Stimulated activated CD4-positive, alpha-beta T cell treated with anti-CD3 and anti-CD28 coated beads, TNF-alpha, amount 100 ng/mL, for 1 hour (primary cell): ENCODE measurements at regions not wholly inside any gene's neighbourhood (a gene's known extent, or its start where the extent isn't known, plus 50 kb on each side); places are given as distances from the start of the nearest gene placed in this dataset.

Experiments used
- DNase-seq, 3 donors: peaks; one replicate each; pipeline ENCODE4 v3.0.0-alpha.2; 2020; ENCODE audit warnings: low read depth in 3 of 3, low spot score in 1 of 3

DNA sequence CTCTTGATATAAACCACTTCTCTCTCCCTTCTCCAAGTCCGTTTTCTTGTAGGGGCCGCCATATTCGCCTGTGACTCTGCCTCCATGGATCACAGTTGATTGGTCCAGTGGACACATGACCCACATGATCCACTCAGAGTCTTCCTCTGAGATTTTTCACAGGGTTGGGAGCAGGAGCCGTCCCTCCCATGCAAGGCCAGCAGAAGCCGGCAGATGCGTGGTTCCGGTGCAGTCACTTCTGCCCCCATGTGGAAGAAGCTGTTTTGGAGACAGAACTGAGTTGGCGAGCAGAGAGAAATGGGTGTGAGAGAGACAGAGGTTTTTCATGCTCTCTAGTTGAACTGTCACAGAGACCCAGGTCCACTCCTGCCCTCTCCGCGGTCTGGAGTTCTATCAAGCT lies 83.3 kb downstream of the C16orf95 start:
- DNase-seq: no peak

DNA sequence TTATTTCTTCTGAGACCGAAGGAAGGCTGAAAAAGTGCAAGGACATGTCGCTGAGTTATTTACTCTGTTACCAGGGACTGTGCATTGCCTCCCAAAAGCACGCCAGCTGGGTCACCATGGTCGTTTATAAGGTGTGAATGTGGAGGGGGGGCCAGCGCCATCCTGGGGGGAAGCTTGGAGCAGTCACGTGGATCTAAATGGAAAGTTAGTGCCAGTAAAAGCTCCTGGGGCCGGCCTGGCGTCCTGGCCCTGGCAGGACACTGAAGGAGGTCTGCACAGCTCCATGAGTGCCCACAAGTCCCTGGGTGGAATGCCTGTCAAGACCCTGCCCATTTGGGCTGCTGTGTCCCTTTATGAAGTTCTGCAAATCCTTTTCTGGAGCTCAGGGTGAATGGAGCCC lies 82.6 kb downstream of the C16orf95 start:
- DNase-seq: no peak

- no peak for DNase-seq
These were observed 81.2 kb downstream of the C16orf95 start for GRCh38 chr16:87235810-87236515.

DNA sequence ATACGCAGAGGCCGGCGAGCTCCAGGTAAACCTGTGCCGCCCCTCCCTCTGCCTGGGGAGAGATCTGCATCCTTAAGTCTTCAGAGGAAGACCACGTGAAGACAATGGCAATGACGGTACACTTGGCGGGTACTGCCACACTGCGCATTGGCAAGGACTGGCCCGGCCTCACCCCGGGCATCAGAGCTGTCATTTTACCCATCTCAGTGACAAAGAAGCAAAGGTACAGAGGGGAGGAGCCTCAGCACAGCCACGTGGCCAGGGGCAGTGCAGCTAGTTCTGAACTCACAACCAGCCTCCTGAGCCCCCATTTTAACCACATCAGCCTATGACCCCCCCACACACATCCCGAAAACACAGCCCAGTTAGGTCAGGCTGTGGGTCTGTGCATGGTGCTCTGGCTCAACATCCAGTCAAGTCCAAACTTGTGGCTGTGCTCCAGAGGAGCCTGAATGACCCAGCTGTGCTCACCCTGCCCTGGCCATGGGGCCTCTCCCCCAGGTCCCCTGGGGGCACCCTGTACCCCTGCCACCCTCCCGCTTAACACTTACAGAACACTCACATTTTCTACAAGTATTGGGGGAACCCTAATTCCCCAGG lies 80.6 kb downstream of the C16orf95 start:
- DNase-seq: no peak

DNA sequence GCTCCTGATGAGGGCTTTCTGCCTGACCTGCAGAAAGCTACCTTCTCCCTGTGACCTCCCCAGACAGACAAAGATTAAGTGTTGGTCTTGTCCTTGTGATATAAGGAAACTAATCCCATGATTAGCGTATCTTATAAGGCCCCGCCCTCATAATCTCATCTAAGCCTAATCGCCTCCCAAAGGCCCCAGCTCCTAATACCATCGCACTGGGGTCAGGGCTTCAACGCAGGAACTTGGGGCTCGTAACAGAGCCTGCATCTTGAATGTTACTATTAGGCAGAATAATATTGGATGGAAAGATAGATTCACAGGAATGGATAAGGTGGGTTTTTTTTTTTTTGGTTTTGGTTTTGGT lies 78.9 kb downstream of the C16orf95 start:
- DNase-seq: no peak

DNA sequence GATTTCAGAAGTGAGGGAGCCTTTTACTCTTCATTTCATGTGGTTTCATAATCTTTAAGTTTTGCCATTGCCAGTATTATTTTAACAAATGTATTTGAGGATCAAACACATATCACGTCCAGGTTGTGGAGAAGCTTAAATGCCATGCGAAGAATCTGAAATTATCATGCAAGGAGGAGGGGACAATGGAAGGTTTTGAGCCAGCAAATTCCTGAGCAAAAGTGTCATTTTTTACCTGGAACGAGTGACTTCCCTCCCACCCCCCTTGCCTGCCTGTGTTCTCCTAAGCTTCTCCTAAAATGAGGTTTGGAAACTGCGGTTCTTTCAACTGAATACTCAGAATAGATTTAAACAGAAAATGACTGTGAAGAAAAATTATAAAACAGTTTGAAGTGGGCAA lies 77.6 kb downstream of the C16orf95 start:
- no peak for DNase-seq

DNA sequence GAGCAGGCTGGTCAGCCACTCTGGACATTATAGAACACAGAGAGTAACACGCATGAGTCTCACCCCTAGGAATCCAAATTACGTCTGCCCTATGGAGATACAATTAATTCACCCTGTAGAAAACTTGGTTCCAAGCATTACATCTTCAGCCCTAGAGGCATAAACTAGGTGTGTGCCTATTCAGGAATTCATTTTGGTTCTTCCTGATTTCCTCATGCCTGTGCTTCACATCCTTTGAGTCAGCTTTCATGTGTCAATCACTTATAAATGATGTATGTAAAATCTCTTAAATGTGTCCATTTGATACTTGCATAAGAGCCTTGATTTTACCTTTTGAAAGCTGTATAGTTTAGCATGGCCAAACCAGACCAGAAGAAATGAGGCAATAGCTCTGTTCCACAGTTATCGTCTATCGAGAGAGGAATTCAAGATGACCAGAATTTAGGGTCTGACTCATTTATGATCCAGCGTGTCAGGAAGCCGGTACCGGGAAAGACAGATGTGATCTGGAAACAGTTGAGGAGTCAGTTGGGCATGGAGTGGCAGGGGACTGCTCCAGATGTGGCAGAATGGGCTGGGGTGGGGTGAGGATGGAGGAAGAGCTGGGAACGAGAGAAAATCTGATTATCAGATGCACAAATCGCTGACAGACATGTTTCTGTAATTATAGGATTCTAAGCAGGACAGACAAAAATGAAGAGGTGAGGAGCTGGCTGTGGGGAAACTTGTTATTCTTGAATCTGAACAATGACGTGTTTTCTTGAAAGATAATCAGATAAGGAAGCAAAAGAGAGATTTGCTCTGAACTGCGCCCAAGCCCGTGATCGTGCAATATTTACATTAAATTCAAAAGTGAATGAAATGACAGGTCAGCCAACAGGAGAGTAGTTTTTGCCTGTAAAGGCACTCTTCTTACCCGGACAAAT lies 76.7 kb downstream of the C16orf95 start:
- DNase-seq: no peak

DNA sequence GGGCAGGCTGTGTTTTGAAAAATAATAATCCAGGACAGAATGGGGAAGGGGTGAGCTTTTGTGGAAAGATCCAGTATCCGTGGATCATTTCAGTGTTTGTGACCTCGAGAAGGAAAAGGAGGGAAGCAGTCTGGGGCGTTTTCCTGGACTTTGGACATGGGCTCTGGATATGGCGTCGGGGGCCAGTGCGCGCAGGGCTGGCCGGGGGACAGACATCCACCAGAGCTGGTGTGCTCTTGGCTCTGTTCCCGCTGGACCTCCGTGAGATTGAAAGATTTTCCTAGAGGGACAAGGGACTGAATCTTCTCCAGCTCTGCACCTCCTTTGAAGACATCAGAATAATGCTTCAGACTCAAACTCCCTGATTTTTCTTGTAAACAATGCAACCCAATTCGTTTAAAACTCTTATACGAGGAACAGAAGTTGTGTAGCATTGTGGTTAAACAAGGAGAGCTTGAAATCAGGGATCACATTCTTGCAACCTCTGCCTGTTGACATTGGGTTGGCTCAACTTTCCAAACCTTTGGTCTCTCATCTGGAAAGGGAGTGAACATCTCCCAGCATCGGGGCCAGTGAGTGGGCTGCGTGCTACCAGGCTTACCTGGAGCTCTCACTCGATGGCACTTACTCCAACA lies 75.9 kb downstream of the C16orf95 start:
- no peak for DNase-seq

- DNase-seq: no peak
These were observed 73.7 kb downstream of the C16orf95 start for GRCh38 chr16:87243478-87243877.

GRCh38 chr16:87244636-87245197 lies 72.5 kb downstream of the C16orf95 start:
- DNase-seq: no peak

DNA sequence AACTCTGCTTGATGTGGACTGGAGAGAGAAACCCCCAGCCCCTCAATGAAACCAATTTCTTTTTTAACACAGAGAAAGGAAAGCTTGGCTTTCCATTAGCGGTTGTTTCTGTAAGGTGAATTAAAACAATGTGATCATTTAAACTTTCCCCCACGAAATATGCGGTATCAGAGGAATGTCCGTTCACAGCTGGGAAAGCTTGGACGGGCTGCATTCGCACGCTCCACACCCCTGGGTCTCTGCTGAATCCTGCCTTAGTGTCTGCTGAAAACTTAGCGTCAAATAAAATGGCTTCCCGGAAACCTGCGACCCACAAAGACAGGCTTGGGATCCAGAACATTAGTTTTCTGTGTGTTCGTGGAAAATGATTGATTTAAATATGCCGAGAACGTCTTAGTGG lies 71.7 kb downstream of the C16orf95 start:
- DNase-seq: no peak

GRCh38 chr16:87246269-87247065 lies 70.7 kb downstream of the C16orf95 start:
- DNase-seq: no peak

GRCh38 chr16:87248714-87249113 lies 68.5 kb downstream of the C16orf95 start:
- no peak for DNase-seq

DNA sequence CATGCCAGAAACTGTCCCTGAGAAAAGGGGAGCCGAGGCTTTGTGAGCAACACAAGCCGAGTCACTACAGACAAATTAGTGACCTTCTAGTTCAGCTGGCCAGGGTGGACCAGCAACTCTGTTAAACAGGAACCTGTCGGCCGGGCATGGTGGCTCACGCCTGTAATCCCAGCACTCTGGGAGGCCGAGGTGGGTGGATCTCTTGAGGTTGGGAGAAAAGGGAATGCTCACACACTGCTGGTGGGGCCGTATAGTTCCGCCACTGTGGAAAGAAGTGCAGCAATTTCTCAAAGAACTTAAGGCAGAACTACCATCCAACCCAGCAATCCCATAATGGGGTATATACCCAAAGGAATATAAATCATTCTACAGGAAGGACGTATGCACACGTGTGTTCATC lies 67.8 kb downstream of the C16orf95 start:
- no peak for DNase-seq

GRCh38 chr16:87250431-87250960 lies 66.7 kb downstream of the C16orf95 start:
- no peak for DNase-seq

DNA sequence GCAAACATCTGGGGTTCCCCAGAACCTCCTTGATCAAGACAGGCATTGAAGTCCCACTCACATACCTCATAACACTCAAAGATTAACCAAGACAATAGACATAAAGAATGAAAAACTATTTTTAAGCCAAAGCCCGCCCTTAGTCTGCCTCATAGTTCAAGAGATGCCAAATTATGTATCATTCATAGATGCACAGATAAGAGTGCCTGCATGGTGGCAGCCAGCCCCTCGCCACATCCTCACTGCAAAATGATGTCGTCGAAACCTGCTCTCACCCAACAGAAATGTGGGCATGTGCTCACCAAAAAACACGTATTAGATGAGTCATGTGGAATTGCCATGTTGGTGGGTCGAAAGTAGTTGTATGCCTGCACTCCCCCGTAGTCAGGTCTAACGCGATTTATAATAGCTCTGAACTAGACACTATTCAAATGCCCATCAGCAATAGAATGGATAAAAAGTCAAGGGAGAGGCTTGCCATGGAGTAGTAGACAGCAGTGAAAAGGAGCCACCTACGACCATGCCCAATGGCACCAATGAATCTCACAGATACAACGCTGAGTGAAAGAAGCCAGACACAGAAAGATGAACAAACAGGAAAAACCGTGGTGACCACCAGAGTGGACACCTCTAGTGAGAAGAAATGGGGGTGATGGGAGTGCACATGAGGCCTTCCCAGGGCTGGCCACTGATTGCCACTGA lies 64.8 kb downstream of the C16orf95 start:
- DNase-seq: no peak
